Prostate gland (tissue), 2 donors: ENCODE measurements at regions not wholly inside any gene's neighbourhood (a gene's known extent, or its start where the extent isn't known, plus 50 kb on each side); places are given as distances from the start of the nearest gene placed in this dataset.

Source experiments
- DNase-seq: peaks from one replicate; pipeline ENCODE4 v3.0.0-alpha.2; 2019; ENCODE audit warnings: low spot score
- H3K27ac ChIP-seq, 2 donors: fragments of 200-600 bp; sonication (generic); 2 replicates each; pipeline ENCODE4 v1.5.1; 2017 to 2019
- H3K27me3 ChIP-seq: fragments of 200-600 bp; sonication (generic); replicated peaks from 2 replicates; pipeline ENCODE4 v1.5.1; 2019; ENCODE audit not compliant: insufficient read depth
- H3K36me3 ChIP-seq, 2 donors: fragments of 200-600 bp; sonication (generic); 1 replicate in 1 of 2; 2 replicates in 1 of 2; pipeline versions ENCODE4 v1.5.1 to v1.8.1; 2017 to 2019
- H3K4me1 ChIP-seq: fragments of 200-600 bp; sonication (generic); replicated peaks from 2 replicates; pipeline ENCODE4 v1.5.1; 2019
- H3K4me3 ChIP-seq, 2 donors: fragments of 200-600 bp; sonication (generic); 2 replicates each; pipeline ENCODE4 v1.5.1; 2017 to 2019
- H3K9me3 ChIP-seq: fragments of 200-600 bp; sonication (generic); 2 replicates; pipeline ENCODE4 v1.5.1; 2017
- POLR2A ChIP-seq: fragments of 450-650 bp; IDR thresholded peaks from one replicate; pipeline ENCODE4 v1.6.1; 2016; ENCODE audit warnings: antibody characterized with exemption, mild to moderate bottlenecking
- POLR2AphosphoS5 ChIP-seq: sonication (generic); formaldehyde crosslinking; IDR thresholded peaks from one replicate; pipeline ENCODE4 v1.6.1; 2017; ENCODE audit warnings: antibody characterized with exemption
- WGBS: methylation state at CpG from one replicate; pipeline ENCODE4 v1.1.5; 2018; 5-methylcytosine and 5-hydroxymethylcytosine counted together
- intact Hi-C: fragments of 100-400 bp; cut with DNase I; formaldehyde crosslinking; loops from one replicate; pipeline ENCODE4 v1.14.2; 2022
- TF ChIP-seq, protein P1 (sequence below), 4 experiments: fragments of 200-600 bp in 2 of 4; fragments of 450-650 bp in 2 of 4; sonication (generic) in 2 of 4; IDR thresholded peaks; 1 replicate in 3 of 4; 2 replicates in 1 of 4; pipeline ENCODE4 v1.5.1; 2016 to 2019; ENCODE audit warnings: antibody characterized with exemption in 4 of 4, mild to moderate bottlenecking in 2 of 4, moderate library complexity in 2 of 4

DNA sequence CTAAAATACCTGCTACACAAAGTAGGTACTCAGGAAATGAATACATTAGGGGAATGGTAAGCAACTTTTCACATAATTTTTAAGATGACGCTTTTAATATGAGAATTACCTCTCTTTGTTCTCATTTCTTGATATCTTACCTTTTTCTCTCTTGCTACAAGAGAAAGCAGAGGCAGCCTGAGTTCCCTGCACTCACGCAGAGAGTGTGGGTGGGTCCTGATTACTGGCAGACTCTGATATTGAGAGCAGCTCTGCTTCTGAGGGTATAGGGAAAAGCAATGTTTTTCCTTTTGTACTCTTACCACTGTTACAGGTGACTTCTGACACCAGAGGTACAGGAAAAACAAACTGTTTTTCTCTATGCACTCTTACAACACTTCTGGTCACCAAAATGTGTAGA lies 420.2 kb upstream of the TMTC1 start:
- no peak for DNase-seq
- intact Hi-C loops, result no loop called here
- Histone ChIP-seq H3K36me3 (no peaks in the 10 kb centered on the region), H3K4me1 (no peaks in the 10 kb centered on the region), H3K27me3 (no peaks in the 10 kb centered on the region), H3K4me3 (no peak overlapping the region), H3K27ac (no peak overlapping the region), H3K9me3 (no peaks in the 10 kb centered on the region)
- TF ChIP-seq POLR2AphosphoS5 (no peak), POLR2A (no peak)
- TF ChIP-seq, protein P1, sequence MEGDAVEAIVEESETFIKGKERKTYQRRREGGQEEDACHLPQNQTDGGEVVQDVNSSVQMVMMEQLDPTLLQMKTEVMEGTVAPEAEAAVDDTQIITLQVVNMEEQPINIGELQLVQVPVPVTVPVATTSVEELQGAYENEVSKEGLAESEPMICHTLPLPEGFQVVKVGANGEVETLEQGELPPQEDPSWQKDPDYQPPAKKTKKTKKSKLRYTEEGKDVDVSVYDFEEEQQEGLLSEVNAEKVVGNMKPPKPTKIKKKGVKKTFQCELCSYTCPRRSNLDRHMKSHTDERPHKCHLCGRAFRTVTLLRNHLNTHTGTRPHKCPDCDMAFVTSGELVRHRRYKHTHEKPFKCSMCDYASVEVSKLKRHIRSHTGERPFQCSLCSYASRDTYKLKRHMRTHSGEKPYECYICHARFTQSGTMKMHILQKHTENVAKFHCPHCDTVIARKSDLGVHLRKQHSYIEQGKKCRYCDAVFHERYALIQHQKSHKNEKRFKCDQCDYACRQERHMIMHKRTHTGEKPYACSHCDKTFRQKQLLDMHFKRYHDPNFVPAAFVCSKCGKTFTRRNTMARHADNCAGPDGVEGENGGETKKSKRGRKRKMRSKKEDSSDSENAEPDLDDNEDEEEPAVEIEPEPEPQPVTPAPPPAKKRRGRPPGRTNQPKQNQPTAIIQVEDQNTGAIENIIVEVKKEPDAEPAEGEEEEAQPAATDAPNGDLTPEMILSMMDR (IDR thresholded peaks at IDR 0.05), result no peak
- 97% methylated on average over 2 of the region's 2 CpGs for WGBS

DNA sequence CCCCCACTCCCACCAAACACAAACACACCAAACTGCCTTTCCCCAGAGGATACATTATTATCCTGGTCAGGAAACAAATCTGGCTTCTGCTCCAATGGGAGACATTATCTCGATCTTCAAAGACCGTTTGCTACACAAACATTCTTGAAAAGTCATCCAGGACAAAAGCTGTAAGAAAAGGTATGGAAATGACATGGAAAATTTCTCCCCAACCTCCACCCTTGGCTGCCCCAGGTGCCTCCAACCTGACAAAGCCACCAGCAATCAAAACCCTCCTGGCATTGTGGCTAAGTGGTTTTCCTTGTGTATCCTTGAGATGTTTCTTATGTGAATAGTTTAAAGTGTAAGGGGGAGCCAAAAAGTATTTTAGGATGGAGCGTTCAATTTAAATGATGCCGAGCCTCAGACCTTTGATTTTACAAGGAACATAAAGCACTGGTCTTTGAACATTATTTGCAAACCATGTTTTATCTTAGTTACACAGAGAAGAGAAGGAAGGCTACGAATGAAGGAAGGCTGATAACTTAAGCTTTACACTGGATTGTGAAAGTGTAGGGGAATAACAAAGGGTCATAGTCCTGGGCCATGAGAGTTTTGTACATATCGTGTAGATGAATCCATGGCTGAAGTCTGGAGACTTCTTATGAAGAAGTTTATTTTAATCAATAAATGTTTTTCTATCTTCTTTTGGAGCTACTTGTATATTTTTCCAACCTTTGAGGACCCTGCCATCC lies 418.9 kb upstream of the TMTC1 start:
- no peak overlapping the region for H3K27ac ChIP-seq
- intact Hi-C loops, result no loop called here
- no peak overlapping the region for H3K4me3 ChIP-seq
- WGBS, result 24% methylated on average over 6 of the region's 6 CpGs
- TF ChIP-seq POLR2AphosphoS5, result no peak
- no peak for TF ChIP-seq POLR2A
- TF ChIP-seq, protein P1 (IDR thresholded peaks at IDR 0.05), result no peak
- H3K9me3 ChIP-seq, result no peaks in the 10 kb centered on the region
- no peaks in the 10 kb centered on the region for H3K27me3 ChIP-seq
- no peak for DNase-seq
- no peaks in the 10 kb centered on the region for H3K36me3 ChIP-seq
- no peaks in the 10 kb centered on the region for H3K4me1 ChIP-seq

DNA sequence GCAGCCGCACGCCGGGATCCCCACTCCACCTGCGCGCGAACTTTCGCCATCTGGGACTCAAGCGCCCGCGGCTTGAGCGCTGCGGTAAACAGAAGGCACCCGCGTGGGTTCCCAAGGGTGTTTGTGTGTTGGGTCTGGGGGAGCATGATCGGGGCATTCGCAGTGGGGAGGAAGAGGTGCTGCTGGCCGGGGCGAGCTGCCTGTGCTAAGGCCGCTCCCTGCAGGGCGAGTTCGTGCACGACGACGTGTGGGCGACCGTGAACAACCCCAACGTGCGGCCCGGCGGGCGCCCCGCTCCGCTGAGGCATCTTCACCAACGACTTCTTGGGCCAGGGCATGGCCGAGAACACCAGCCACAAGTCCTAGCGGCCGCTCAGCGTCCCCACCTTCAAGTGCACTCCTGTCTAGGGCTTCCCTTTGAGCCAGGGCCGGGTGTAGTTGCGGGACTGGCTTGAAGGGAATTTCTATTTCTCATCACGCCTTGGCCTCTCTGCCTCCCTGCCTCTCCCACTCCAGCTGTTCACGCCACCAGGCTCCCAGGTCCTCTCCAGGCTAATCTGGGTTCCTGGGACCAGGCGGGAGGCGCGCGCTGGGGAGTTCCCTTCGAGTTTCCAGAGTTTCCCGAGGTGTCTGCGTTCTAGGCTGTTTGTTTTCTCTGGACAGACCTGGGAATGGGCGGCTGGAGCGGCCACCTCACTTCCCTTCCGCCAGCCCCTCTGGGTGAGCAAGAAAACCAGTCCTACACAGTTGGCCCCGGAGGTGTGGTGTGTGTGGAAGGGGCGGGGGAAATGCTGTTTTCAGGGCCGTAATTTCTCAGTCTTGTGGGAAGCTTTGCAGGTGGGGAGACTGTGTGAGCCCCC lies 417.8 kb upstream of the TMTC1 start:
- DNase-seq, result no peak
- 45% methylated on average over 52 of the region's 55 CpGs for WGBS
- TF ChIP-seq, protein P1 (IDR thresholded peaks at IDR 0.05), result no peak
- no peak for TF ChIP-seq POLR2A
- TF ChIP-seq POLR2AphosphoS5, result no peak
- Histone ChIP-seq H3K27me3 (no peaks in the 10 kb centered on the region), H3K4me3 (no peak overlapping the region), H3K27ac (no peak overlapping the region), H3K4me1 (no peaks in the 10 kb centered on the region), H3K36me3 (no peaks in the 10 kb centered on the region), H3K9me3 (no peaks in the 10 kb centered on the region)
- intact Hi-C loops, result no loop called here

DNA sequence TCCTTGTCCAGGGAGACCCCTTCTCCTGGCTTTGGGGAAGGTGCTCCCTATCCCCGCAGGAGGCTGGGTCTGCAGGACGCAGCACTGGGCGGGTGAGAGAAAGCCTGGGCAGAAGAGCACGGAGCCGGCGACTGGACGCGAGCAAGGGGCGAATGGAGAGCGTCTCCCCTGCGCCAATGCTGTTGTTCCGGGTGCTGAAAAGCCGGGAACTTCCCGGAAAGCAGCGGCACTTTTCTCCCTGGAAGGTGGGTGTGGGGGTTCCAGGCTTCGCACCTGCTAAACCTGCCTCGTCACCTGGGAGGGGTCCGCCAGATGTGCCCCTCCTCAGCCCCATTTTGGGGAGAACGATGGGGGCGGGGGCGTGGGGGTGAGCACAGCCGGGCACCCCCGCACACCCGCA lies 417.1 kb upstream of the TMTC1 start:
- Histone ChIP-seq H3K9me3 (no peaks in the 10 kb centered on the region), H3K36me3 (no peaks in the 10 kb centered on the region), H3K27ac (no peak overlapping the region), H3K27me3 (no peaks in the 10 kb centered on the region), H3K4me1 (no peaks in the 10 kb centered on the region), H3K4me3 (no peak overlapping the region)
- WGBS, result 23% methylated on average over 16 of the region's 24 CpGs
- TF ChIP-seq, protein P1 (IDR thresholded peaks at IDR 0.05), result no peak
- TF ChIP-seq POLR2A, result no peak
- no peak for TF ChIP-seq POLR2AphosphoS5
- no peak for DNase-seq
- intact Hi-C loops, result no loop called here
